Uterus (tissue), 2 donors: ENCODE measurements at regions not wholly inside any gene's neighbourhood (a gene's known extent, or its start where the extent isn't known, plus 50 kb on each side); places are given as distances from the start of the nearest gene placed in this dataset.

Experiments used
- POLR2A ChIP-seq, 2 donors: fragments of 450-650 bp; IDR thresholded peaks; one replicate each; pipeline ENCODE4 v1.6.1; 2016; ENCODE audit warnings: antibody characterized with exemption in 2 of 2, mild to moderate bottlenecking in 1 of 2, moderate library complexity in 1 of 2
- TF ChIP-seq, protein P1 (sequence below), 4 experiments: fragments of 200-600 bp in 2 of 4; fragments of 450-650 bp in 2 of 4; sonication (generic) in 2 of 4; IDR thresholded peaks; one replicate each; pipeline ENCODE4 v1.5.1; 2016 to 2019; ENCODE audit warnings: antibody characterized with exemption in 4 of 4, mild to moderate bottlenecking in 2 of 4, moderate library complexity in 1 of 4

DNA sequence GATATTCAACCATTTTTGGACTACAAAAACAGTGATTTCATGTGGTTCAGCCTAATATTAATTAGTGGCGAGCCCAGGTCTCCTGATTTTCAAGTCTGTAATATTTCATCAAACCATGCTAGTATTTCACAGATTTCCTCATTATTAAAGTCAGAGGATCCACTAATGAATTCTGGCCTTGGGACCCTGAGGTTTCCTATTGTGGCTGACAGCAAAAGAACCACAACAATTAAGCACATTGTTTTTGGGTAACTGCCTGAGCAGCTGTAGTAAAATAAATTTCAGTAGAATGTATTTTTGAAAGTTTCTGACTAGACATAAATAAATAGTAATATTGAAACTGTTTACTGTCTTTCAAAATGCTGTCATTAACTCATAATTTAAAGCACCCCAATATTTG lies 630.7 kb upstream of the MMS22L start:
- TF ChIP-seq, protein P1, sequence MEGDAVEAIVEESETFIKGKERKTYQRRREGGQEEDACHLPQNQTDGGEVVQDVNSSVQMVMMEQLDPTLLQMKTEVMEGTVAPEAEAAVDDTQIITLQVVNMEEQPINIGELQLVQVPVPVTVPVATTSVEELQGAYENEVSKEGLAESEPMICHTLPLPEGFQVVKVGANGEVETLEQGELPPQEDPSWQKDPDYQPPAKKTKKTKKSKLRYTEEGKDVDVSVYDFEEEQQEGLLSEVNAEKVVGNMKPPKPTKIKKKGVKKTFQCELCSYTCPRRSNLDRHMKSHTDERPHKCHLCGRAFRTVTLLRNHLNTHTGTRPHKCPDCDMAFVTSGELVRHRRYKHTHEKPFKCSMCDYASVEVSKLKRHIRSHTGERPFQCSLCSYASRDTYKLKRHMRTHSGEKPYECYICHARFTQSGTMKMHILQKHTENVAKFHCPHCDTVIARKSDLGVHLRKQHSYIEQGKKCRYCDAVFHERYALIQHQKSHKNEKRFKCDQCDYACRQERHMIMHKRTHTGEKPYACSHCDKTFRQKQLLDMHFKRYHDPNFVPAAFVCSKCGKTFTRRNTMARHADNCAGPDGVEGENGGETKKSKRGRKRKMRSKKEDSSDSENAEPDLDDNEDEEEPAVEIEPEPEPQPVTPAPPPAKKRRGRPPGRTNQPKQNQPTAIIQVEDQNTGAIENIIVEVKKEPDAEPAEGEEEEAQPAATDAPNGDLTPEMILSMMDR (IDR thresholded peaks at IDR 0.05): no peak
- no peak for TF ChIP-seq POLR2A (IDR thresholded peaks at IDR 0.05)
